ENCODE measurements at regions not wholly inside any gene's neighbourhood (a gene's known extent, or its start where the extent isn't known, plus 50 kb on each side); places are given as distances from the start of the nearest gene placed in this dataset.

DNA sequence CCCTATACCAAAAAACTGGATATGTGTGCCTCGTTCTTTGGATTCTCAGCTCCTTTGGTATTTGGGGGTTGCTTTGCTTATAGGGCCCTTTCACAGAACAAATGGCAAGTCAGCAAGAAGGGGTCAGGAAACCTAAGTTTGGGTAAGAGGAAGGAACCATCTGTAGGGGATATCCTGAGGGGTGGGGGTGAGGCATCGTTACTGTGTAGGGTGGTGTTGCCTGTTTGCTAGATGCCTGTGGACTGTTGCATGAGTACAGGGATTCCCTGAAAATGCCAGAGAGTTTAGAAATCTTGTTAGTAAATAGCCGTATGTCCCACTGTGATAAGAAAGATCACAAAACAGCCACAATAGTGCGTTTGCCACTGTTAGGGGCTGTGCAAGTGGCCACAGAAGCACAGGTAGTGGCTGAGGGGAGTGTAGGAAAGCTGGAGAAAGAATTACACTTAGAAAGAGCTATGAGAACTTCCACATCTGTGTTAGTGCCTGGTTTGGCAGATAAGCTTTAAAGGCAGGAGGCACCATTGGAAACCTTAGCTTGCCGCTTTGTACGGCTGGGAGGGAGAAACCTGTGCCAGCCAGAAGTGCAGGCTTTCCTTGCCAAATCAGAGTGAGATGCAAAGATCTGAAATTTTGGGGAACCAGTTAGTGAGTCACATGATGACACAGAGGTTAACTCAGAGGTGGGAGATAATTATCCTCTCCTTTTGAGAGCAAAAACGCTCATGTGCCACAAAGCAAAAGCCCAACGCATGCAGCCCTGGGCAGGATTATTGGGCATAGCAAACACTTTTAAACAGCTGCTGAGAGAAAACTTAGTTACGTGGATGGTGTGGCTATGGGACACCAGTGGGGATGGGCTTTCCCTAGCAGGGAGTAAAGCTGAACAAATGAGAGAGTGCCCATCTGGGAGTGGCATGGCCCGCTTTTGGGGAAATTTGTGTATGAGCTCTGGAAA, 343.7 kb downstream of the ARAP2 start:
- DNase-seq: no peak

GRCh38 chr4:35912174-35912573, 332.1 kb downstream of the ARAP2 start:
- no peak for DNase-seq

DNA sequence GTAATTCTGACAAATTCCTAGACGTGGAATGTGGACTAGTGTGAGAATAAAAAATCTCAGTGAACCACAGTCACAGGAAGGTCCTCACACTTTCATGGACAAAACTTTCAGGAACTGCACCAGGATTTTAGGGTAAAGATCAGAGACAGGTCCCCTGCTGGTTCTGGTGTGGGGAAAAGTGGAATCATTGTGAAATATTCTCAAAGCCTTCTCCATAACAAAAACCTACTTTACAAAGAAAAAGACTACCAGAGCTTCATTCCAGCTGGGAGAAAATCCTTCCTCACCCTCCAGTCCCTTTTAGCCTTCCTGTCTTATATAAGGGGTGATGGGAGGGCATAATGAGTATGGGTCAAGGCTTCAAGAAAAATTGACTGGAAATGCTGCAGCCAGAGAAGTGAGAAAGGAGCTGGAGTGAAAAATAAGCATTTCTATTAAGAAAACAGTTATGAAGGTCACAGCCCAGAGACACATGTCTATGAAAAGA, 325.8 kb downstream of the ARAP2 start:
- no peak for DNase-seq

DNA sequence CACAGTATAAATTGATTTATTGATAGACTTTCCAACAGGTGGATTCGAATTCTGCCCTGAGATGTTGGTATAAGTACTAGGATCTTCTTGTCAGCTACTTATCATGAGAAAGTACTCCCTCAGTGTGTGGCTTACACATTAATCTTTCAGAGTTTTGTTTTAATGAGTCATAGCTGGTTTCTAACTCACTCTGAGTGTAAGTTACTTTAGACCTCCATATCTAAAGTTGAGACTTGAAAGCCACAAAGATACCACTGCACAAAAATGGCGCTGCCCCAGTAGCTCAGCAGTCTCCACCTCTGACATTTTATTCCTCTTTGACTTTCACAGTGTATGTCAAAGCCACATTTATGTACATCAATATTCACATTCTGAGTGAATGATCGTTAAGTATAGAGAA, 318.5 kb downstream of the ARAP2 start:
- DNase-seq: no peak

- DNase-seq: no peak
Observed at GRCh38 chr4:35926788-35927187, 317.5 kb downstream of the ARAP2 start.

DNA sequence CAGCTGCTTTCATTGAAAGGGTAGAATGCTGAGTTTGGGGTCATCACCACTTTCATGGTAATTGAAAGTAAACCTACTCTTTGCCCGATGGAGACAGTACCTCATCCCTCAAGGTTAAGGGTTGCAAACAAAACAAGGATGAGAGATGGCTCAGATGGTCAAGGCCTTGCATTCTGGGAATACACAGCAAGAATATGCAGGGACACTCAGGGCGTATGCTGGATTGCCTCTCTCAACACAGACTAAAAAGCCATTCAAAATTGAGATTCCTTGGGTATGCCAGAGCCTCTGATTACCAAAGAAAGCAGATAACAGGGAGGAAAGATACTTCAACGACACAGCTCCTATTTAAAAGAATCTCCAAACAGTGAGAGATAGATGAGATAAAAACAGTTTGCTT, 310.4 kb downstream of the ARAP2 start:
- DNase-seq: no peak

DNA sequence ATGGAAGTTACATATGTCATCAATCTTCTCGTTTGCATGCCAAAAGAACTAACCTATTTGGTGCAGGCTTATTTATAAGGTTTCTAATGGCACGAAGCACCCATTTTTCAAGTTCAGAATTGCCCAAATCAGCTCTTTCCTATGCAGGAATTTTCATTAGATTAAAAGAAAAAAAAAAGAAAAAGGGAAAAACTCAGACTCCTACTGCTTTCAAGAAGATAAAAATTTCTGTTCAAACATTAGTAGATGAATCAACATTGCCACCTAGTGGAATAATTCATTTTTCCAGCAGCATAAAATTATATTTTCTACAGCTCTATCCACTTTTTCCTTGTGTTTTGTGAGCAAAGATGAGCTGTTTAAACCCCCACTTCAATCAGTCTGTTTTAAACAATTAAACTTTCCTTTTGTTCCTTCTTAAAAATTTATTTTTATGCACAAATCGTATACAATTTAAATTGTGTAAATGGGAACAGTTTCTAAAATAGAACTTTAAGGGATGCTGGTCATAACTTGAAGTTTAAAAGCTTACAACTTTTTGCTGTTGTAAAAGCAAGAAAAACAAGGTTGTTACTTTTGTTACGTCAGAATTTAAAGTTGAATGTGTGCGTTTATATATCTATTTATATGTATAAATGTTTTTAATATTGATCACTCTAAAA, 309.9 kb downstream of the ARAP2 start:
- peak in 1 of 2 experiments; percentile 23 for DNase-seq

- DNase-seq: no peak
Observed at GRCh38 chr4:35938936-35939335, 305.4 kb downstream of the ARAP2 start.

GRCh38 chr4:35939751-35940150, 304.6 kb downstream of the ARAP2 start:
- no peak for DNase-seq

- DNase-seq: no peak
Observed at GRCh38 chr4:35942092-35942491, 302.2 kb downstream of the ARAP2 start.

- no peak for DNase-seq
Observed at GRCh38 chr4:35943606-35944005, 300.7 kb downstream of the ARAP2 start.

DNA sequence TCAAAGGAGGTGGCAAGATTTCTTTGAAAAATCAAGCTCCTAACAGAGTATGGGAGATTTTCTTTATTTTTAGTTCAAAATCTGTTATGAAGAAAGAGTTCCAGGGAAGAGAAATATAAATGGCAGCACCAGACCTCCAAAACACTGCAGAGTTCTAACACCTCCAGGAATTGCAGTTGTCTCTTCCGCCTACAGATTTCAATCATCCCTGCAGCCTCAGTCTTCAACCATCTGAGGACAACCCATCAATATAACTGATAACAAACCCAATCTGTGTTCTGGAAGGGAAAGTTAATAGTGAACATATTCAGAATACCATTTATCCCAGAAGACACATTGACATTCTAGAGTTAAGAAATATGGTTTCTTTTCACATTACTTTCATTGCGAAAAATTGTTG, 296.1 kb downstream of the ARAP2 start:
- DNase-seq: no peak

GRCh38 chr4:35950442-35950841, 293.9 kb downstream of the ARAP2 start:
- DNase-seq: no peak

DNA sequence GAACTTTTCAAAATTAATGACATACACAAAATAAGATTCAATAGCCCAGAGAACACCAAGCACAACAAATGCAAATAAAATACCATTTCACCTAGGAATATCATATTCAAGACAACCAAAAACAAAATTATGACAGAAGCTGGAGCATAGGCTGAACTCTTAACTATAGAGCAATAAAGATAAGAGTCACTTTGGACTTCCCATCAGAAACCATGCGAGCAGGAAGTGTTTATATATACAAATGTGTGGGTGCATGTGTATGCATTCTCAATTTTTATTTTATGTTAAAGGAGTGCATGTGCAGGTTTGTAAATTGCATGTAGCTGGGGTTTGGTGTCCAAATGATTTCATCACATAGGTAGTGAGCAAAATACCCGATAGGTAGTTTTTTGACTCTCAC, 291.6 kb downstream of the ARAP2 start:
- no peak for DNase-seq

- no peak for DNase-seq
Observed at GRCh38 chr4:35963383-35963782, 280.9 kb downstream of the ARAP2 start.

DNA sequence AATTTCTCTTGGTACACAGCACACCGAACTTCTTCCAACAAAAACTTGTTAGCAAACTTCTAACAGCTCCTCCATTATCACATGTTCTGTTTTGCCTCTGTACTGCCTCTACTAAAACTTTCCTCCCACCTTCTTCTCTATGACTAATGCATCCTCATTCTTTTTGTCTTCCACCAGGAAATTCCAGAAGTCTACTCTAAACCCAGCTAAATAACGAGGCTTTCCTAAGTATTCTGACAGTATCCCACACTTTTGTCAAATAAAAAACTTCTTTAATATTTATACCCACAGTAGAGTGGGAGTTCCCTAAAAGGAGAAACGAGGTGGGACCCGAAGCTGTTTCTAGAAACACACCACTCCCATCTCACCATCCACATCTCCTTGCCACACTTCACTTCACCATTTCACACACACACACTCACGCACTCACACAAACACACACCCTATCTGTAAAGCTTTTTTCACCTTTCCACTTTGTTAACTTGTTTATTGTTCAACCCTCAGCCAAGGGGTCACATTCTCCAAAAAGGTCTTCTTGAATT, 280.3 kb downstream of the ARAP2 start:
- peak in 1 of 2 experiments; percentile 2 for DNase-seq

DNA sequence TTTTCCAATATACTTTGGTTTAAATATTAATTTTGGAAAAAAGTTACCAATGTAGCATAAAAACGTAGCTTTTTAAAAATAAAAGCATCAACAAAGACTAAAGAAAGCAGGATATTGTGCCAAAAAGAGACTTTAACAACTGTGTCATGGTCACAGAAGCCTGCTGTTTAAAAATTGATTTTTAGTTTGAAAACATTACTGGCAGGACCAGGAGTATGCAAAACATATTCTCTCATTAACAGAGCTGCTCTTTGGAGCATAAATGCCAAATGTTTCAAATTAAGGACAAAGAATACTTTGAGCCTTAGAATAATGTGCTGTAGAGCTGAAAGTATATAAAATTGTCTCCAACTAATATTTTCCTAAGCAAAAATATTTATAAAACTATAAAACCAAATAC, 279.0 kb downstream of the ARAP2 start:
- DNase-seq: no peak

DNA sequence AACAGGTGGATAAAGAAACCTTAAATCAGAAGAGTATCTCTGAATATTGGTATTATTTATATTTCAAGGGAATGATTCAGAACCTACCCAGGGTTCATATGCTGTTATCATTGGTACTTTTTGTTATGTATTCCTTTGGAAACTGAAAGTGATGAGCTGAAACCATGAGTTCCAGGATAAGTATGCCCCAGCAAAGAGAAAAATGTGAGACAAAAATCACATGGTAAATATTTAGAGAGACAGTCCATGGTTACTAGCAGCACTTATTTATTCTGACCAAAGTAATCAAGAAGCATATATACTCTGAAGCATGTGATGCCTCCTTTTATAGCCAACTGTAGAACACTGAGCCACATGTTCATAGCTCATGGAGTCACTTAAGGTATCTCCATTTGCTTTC, 277.7 kb downstream of the ARAP2 start:
- no peak for DNase-seq

- DNase-seq: no peak
Observed at GRCh38 chr4:35970366-35970960, 273.9 kb downstream of the ARAP2 start.

- no peak for DNase-seq
Observed at GRCh38 chr4:35972814-35973213, 271.5 kb downstream of the ARAP2 start.

DNA sequence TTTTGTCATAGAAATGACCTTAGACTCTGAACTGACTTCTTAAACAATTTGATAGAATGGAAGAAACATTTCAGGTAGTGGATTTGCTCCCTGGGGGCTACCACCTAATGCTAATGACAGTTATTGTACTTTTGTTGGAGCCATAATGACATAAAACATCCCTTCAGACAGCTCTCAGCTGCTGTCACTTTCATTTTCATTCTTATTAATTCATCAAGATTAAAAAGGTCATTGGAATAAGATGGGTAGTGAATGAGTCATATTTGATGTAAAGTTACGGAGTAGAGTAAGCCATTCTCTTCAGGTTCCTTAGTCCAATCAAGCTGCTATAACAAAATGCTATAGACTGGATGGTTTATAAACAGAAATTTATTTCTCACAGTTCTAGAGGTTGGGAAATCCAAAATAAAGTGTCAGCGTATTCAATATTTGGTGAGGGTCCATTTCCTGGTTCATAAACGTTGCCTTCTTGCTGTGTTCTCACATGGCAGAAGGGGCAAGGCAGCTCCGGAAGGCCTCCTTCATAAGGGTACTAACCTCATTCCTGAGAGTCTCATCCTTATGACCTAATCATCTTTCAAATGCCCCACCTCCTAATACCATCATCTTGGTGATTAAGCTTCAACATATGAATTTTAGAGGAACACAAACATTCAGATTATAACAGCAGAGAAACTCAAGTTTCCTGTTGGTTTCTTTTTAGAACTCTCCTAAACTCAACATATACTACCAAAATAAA, 268.5 kb downstream of the ARAP2 start:
- DNase-seq: no peak

GRCh38 chr4:35978551-35978950, 265.8 kb downstream of the ARAP2 start:
- DNase-seq: no peak

GRCh38 chr4:35982318-35982717, 262.0 kb downstream of the ARAP2 start:
- no peak for DNase-seq
